Fibroblast of villous mesenchyme (primary cell): ENCODE measurements at regions not wholly inside any gene's neighbourhood (a gene's known extent, or its start where the extent isn't known, plus 50 kb on each side); places are given as distances from the start of the nearest gene placed in this dataset.

Experiments
- DNase-seq: peaks from one replicate; pipeline ENCODE4 v3.0.0-alpha.2; 2010; ENCODE audit warnings: low read depth
- H3K4me3 ChIP-seq: 2 replicates; pipeline ENCODE4 v1.5.1; 2011; ENCODE audit warnings: low read depth, mild to moderate bottlenecking, low read length
- CTCF ChIP-seq: IDR thresholded peaks from 2 replicates; pipeline ENCODE4 v1.5.1; 2012; ENCODE audit warnings: low read depth, mild to moderate bottlenecking, low read length; ENCODE audit not compliant: insufficient read depth

DNA sequence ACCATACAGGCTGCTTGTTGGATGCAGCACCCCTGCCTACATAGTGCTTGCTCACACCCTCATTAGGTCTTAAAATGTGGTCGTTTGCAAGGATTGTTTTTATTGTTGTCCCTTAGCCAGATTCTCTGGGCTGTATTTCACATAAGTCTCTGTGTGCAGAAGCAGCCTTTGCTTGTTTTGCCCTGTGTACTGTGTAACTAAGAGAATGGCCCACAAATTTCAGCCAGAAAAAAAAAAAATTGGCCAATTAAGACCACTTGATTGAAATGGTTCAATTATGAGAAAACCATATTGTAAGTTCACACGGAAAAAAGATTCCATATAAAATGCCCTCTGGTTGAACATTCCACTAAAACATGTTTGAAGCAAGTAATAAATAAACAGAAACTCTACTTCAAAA, 377.1 kb upstream of the SOX11 start:
- TF ChIP-seq CTCF = no peak
- no peak for DNase-seq
- H3K4me3 ChIP-seq = no peak overlapping the region

GRCh38 chr2:5315512-5315911, 376.7 kb upstream of the SOX11 start:
- H3K4me3 ChIP-seq = no peak overlapping the region
- no peak for DNase-seq
- TF ChIP-seq CTCF = no peak

- no peak for DNase-seq
- TF ChIP-seq CTCF = no peak
- H3K4me3 ChIP-seq = no peak overlapping the region
Measured at GRCh38 chr2:5316001-5316490, 376.1 kb upstream of the SOX11 start.

GRCh38 chr2:5319493-5319892, 372.7 kb upstream of the SOX11 start:
- no peak for TF ChIP-seq CTCF

GRCh38 chr2:5322396-5322795, 369.8 kb upstream of the SOX11 start:
- no peak for TF ChIP-seq CTCF
- H3K4me3 ChIP-seq = no peak overlapping the region
- no peak for DNase-seq

More at GRCh38 chr2:5319493-5319892, 372.7 kb upstream of the SOX11 start:
- DNase-seq = no peak
- H3K4me3 ChIP-seq = no peak overlapping the region

DNA sequence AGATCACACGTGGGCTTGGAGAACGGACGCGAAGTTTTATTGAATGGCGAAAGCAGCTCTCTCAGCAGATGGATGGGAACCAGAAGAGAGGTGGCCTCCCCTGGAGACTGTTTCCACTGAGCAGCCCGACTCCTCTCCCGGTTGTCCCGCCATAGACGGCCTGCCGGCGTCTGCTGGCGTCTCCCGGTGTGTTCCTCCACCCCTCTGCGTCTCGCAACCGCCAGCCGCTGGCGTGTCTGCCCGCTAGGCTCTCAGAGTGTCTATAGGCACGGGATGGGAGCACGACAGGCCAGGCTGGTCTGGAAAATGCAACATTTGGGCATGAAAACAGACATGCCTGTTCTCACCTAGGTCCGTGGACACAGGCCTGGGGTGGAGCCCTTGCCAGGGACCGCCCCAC, 366.7 kb upstream of the SOX11 start:
- no peak for TF ChIP-seq CTCF
- DNase-seq = no peak
- no peak overlapping the region for H3K4me3 ChIP-seq

DNA sequence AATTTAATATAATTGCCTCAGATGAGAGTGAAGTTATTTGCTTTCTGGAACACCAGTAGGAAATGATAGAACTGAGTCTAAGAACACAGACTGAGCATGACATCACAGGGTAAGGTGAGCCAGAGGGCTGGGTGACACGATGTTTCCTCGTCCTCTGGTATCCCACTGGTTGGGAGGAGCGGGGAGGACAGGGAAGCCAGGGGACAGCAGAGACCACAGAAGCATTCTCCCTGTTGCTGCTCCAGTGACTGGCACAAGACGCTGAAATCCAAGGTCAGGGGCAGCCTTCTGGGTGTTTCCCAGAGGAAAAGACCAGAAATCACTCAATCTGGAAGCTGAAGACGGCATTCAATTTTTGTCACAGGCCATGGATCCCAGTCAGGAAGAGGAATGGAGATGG, 363.4 kb upstream of the SOX11 start:
- no peak for DNase-seq
- no peak overlapping the region for H3K4me3 ChIP-seq
- TF ChIP-seq CTCF = no peak
